Neuronal stem cell (in vitro differentiated cells): ENCODE measurements at regions not wholly inside any gene's neighbourhood (a gene's known extent, or its start where the extent isn't known, plus 50 kb on each side); places are given as distances from the start of the nearest gene placed in this dataset.

Experiments used
- DNase-seq: peaks from one replicate; pipeline ENCODE4 v3.0.0-alpha.2; 2013; ENCODE audit warnings: low spot score
- H2AFZ ChIP-seq: one replicate; pipeline ENCODE4 v1.6.1; 2013; ENCODE audit warnings: mild to moderate bottlenecking, low read length, inconsistent platforms
- H2AK5ac ChIP-seq: 2 replicates; pipeline ENCODE4 v1.6.1; 2013; ENCODE audit warnings: low read depth, mild to moderate bottlenecking, inconsistent platforms, low read length, moderate library complexity, mixed read lengths
- H2BK120ac ChIP-seq: 2 replicates; pipeline ENCODE4 v1.6.1; 2013; ENCODE audit warnings: low read depth, mild to moderate bottlenecking, inconsistent platforms, low read length, moderate library complexity, mixed read lengths
- H2BK12ac ChIP-seq: one replicate; pipeline ENCODE4 v1.6.1; 2013; ENCODE audit warnings: low read length, inconsistent platforms
- H2BK15ac ChIP-seq: 2 replicates; pipeline ENCODE4 v1.6.1; 2013; ENCODE audit warnings: mild to moderate bottlenecking, low read length, inconsistent platforms, mixed read lengths
- H2BK5ac ChIP-seq: one replicate; pipeline ENCODE4 v1.6.1; 2013; ENCODE audit warnings: inconsistent platforms, mild to moderate bottlenecking, low read length, moderate library complexity
- H3K14ac ChIP-seq: one replicate; pipeline ENCODE4 v1.6.1; 2013; ENCODE audit warnings: low read length, inconsistent platforms
- H3K18ac ChIP-seq: 2 replicates; pipeline ENCODE4 v1.6.1; 2013; ENCODE audit warnings: low read length, inconsistent platforms
- H3K23ac ChIP-seq: 2 replicates; pipeline ENCODE4 v1.6.1; 2013; ENCODE audit warnings: low read depth, mild to moderate bottlenecking, mixed read lengths, low read length, inconsistent platforms; ENCODE audit not compliant: poor library complexity
- H3K27ac ChIP-seq: replicated peaks from 3 replicates; pipeline ENCODE4 v1.5.1; 2013; ENCODE audit warnings: low read length, inconsistent platforms
- H3K27me3 ChIP-seq, 3 experiments: 2 replicates each; pipeline ENCODE4 v1.6.1; 2013; ENCODE audit warnings: low read length in 3 of 3, mild to moderate bottlenecking in 2 of 3, inconsistent platforms in 1 of 3, low read depth in 1 of 3, mixed read lengths in 1 of 3, moderate library complexity in 1 of 3; ENCODE audit not compliant: control insufficient read depth in 3 of 3, insufficient read depth in 3 of 3
- H3K36me3 ChIP-seq, 2 donors: replicated peaks in 1 of 2; 2 replicates each; pipeline ENCODE4 v1.6.1; 2013; ENCODE audit warnings: low read length in 2 of 2; ENCODE audit not compliant: control insufficient read depth in 2 of 2, insufficient read depth in 2 of 2
- H3K4ac ChIP-seq: 2 replicates; pipeline ENCODE4 v1.6.1; 2013; ENCODE audit warnings: inconsistent platforms, mild to moderate bottlenecking, low read length, moderate library complexity
- H3K4me1 ChIP-seq, 2 donors: 1 replicate in 1 of 2; 2 replicates in 1 of 2; pipeline ENCODE4 v1.6.1; 2013; ENCODE audit warnings: low read length in 2 of 2, low read depth in 1 of 2; ENCODE audit not compliant: control insufficient read depth in 2 of 2, insufficient read depth in 1 of 2
- H3K4me2 ChIP-seq: one replicate; pipeline ENCODE4 v1.6.1; 2013; ENCODE audit warnings: mild to moderate bottlenecking, low read length, inconsistent platforms; ENCODE audit not compliant: insufficient read depth, poor library complexity, severe bottlenecking
- H3K4me3 ChIP-seq, 2 donors: 2 replicates each; pipeline ENCODE4 v1.5.1; 2013; ENCODE audit warnings: low read length in 2 of 2, mild to moderate bottlenecking in 2 of 2, inconsistent platforms in 1 of 2, moderate library complexity in 1 of 2
- H3K79me1 ChIP-seq: one replicate; pipeline ENCODE4 v1.6.1; 2013; ENCODE audit warnings: low read depth, mild to moderate bottlenecking, inconsistent platforms, low read length, moderate library complexity
- H3K9ac ChIP-seq: one replicate; pipeline ENCODE4 v1.6.1; 2013; ENCODE audit warnings: mild to moderate bottlenecking, low read depth, low read length, inconsistent platforms; ENCODE audit not compliant: poor library complexity
- H3K9me3 ChIP-seq, 2 donors: replicated peaks in 1 of 2; 2 replicates each; pipeline versions ENCODE3 to v1.6.1; 2013; ENCODE audit warnings: low read length in 2 of 2, mild to moderate bottlenecking in 2 of 2, inconsistent platforms in 1 of 2, low read depth in 1 of 2, mixed read lengths in 1 of 2, moderate library complexity in 1 of 2; ENCODE audit not compliant: control insufficient read depth in 2 of 2, insufficient read depth in 1 of 2
- H4K8ac ChIP-seq: one replicate; pipeline ENCODE4 v1.6.1; 2013; ENCODE audit warnings: low read depth, mild to moderate bottlenecking, inconsistent platforms, low read length, moderate library complexity
- H4K91ac ChIP-seq: one replicate; pipeline ENCODE4 v1.6.1; 2013; ENCODE audit warnings: low read length, low read depth, mild to moderate bottlenecking, inconsistent platforms; ENCODE audit not compliant: poor library complexity
- WGBS, 2 donors: extraction: QIAGEN DNeasy Blood & Tissue Kit; methylation state at CpG; one replicate each; pipeline ENCODE4 v1.1.7; 2013; ENCODE audit warnings: missing lambda C conversion rate in 2 of 2, mixed read lengths in 1 of 2; ENCODE audit not compliant: insufficient read length in 2 of 2, insufficient replicate concordance in 1 of 2; ENCODE audit errors: extremely low coverage in 2 of 2; 5-methylcytosine and 5-hydroxymethylcytosine counted together

DNA sequence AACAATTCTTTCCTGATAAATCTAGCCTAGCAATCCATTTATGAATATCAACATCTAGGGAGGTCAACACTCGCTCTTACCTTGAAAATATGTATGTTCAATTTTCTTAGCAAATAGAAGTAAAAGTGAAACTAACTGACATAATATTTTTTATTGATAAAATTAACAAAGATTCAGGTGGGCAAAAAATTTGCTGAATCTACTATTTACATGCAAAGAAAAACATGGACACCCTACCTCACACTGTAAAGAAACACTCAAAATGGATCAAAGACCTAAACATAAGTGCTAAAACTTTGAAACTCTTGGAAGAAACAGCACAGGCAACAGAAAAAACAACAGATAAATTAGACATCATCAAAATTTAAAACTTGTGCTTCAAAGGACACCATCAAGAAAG lies 151.6 kb upstream of the MYRIP start:
- H2BK5ac ChIP-seq = no peak overlapping the region
- H4K8ac ChIP-seq = no peak overlapping the region
- no peak overlapping the region for H2BK12ac ChIP-seq
- no peak overlapping the region for H3K14ac ChIP-seq
- H3K79me1 ChIP-seq = no peaks in the 10 kb centered on the region
- H3K4me1 ChIP-seq = no peaks in the 10 kb centered on the region
- no peak overlapping the region for H3K4me3 ChIP-seq
- no peak overlapping the region for H4K91ac ChIP-seq
- no peak for DNase-seq
- no peak overlapping the region for H3K18ac ChIP-seq
- no CpG with 5 or more reads among the region's 1 CpG for WGBS, 2 donors
- H3K27ac ChIP-seq = no peak overlapping the region
- no peaks in the 10 kb centered on the region for H3K27me3 ChIP-seq
- H3K23ac ChIP-seq = no peak overlapping the region
- no peak overlapping the region for H2BK15ac ChIP-seq
- no peak overlapping the region for H3K4me2 ChIP-seq
- H3K36me3 ChIP-seq = no peaks in the 10 kb centered on the region
- no peak overlapping the region for H2AK5ac ChIP-seq
- no peaks in the 10 kb centered on the region for H3K9me3 ChIP-seq
- H2BK120ac ChIP-seq = no peak overlapping the region
- H2AFZ ChIP-seq = no peak overlapping the region
- no peak overlapping the region for H3K4ac ChIP-seq
- no peak overlapping the region for H3K9ac ChIP-seq

GRCh38 chr3:39664931-39665330 lies 144.5 kb upstream of the MYRIP start:
- Histone ChIP-seq H2BK5ac (no peak overlapping the region), H3K4me1 (no peaks in the 10 kb centered on the region), H2BK120ac (no peak overlapping the region), H3K9ac (no peak overlapping the region), H3K27me3 (no peaks in the 10 kb centered on the region), H4K8ac (no peak overlapping the region), H3K4me3 (no peak overlapping the region), H3K27ac (no peak overlapping the region), H3K23ac (no peak overlapping the region), H3K14ac (no peak overlapping the region), H2BK15ac (no peak overlapping the region), H2AK5ac (no peak overlapping the region), H2AFZ (no peak overlapping the region), H3K4me2 (no peak overlapping the region), H3K18ac (no peak overlapping the region), H3K4ac (no peak overlapping the region), H2BK12ac (no peak overlapping the region), H3K79me1 (no peaks in the 10 kb centered on the region), H4K91ac (no peak overlapping the region), H3K9me3 (no peaks in the 10 kb centered on the region), H3K36me3 (no peaks in the 10 kb centered on the region)
- DNase-seq = no peak
- WGBS, 2 donors = no CpG with 5 or more reads among the region's 4 CpGs

GRCh38 chr3:39665441-39665840 lies 144.0 kb upstream of the MYRIP start:
- H3K23ac ChIP-seq = no peak overlapping the region
- no peak overlapping the region for H3K4ac ChIP-seq
- no peak overlapping the region for H2BK5ac ChIP-seq
- no peak overlapping the region for H2BK120ac ChIP-seq
- no peaks in the 10 kb centered on the region for H3K27me3 ChIP-seq
- no peak overlapping the region for H3K27ac ChIP-seq
- no peak overlapping the region for H3K4me2 ChIP-seq
- no peak overlapping the region for H4K8ac ChIP-seq
- H3K79me1 ChIP-seq = no peaks in the 10 kb centered on the region
- no peaks in the 10 kb centered on the region for H3K4me1 ChIP-seq
- H2AFZ ChIP-seq = no peak overlapping the region
- no peak overlapping the region for H2AK5ac ChIP-seq
- no peak overlapping the region for H3K4me3 ChIP-seq
- no peak overlapping the region for H2BK15ac ChIP-seq
- H3K9ac ChIP-seq = no peak overlapping the region
- no peaks in the 10 kb centered on the region for H3K9me3 ChIP-seq
- H3K18ac ChIP-seq = no peak overlapping the region
- no peak overlapping the region for H2BK12ac ChIP-seq
- no peaks in the 10 kb centered on the region for H3K36me3 ChIP-seq
- H3K14ac ChIP-seq = no peak overlapping the region
- H4K91ac ChIP-seq = no peak overlapping the region
- DNase-seq = no peak

- no peak overlapping the region for H2BK5ac ChIP-seq
- H2AK5ac ChIP-seq = no peak overlapping the region
- H2AFZ ChIP-seq = no peak overlapping the region
- peak; percentile 33 for DNase-seq
- no peak overlapping the region for H4K8ac ChIP-seq
- H4K91ac ChIP-seq = no peak overlapping the region
- no peak overlapping the region for H3K4me2 ChIP-seq
- no peak overlapping the region for H3K27ac ChIP-seq
- no peaks in the 10 kb centered on the region for H3K27me3 ChIP-seq
- no peaks in the 10 kb centered on the region for H3K4me1 ChIP-seq
- no peak overlapping the region for H3K4ac ChIP-seq
- H3K9ac ChIP-seq = no peak overlapping the region
- no peak overlapping the region for H3K23ac ChIP-seq
- no peak overlapping the region for H2BK12ac ChIP-seq
- H2BK15ac ChIP-seq = no peak overlapping the region
- no peak overlapping the region for H3K18ac ChIP-seq
- WGBS, 2 donors = no CpG with 5 or more reads among the region's 5 CpGs
- no peak overlapping the region for H2BK120ac ChIP-seq
- H3K79me1 ChIP-seq = no peaks in the 10 kb centered on the region
- H3K36me3 ChIP-seq = no peaks in the 10 kb centered on the region
- H3K4me3 ChIP-seq = no peak overlapping the region
- no peaks in the 10 kb centered on the region for H3K9me3 ChIP-seq
- H3K14ac ChIP-seq = no peak overlapping the region
Observed at GRCh38 chr3:39668420-39668819, 141.0 kb upstream of the MYRIP start.
